IPS-NIHi11 (cell line): ENCODE measurements at regions not wholly inside any gene's neighbourhood (a gene's known extent, or its start where the extent isn't known, plus 50 kb on each side); places are given as distances from the start of the nearest gene placed in this dataset.

ENCODE experiments used
- DNase-seq: peaks from one replicate; pipeline ENCODE4 v3.0.0; 2012; ENCODE audit warnings: mixed read lengths, low spot score

DNA sequence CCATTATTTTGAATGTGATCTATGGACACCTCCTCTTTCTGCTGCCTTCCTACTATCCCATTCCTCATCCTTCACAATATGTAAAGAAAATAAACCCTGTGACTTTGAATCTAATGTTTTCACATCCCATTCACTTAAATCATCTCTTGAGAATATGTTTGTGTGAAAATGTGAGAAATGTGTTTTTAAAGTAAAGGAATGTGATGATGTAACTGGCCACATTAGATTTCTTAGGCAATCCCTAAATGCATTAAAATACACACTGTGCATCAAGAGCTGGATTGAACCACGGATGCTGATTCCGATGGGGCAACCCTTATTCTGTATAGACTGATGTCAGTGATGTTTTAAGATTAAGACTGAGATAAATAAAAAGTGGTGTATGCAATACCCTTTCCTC lies 558.9 kb upstream of the TENM3 start:
- DNase-seq, result no peak

DNA sequence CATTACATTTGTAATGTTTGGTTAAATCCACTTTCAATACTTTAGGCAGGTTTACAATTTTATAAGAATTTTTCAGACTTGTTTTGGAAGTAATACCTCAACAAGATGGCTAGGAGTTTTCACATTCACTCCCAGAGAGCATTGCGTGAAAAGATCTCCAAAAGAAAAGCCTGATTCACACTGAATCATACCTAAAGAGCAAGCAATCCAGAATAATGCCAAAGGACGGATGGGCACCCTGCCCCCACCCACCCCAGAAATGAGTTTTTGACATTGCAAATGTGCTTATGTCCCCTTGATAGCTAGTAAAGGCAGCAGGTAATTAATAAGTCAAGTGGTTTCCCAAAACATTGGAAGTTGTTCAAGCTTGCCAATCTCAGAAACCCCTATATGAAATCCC lies 557.7 kb upstream of the TENM3 start:
- no peak for DNase-seq

DNA sequence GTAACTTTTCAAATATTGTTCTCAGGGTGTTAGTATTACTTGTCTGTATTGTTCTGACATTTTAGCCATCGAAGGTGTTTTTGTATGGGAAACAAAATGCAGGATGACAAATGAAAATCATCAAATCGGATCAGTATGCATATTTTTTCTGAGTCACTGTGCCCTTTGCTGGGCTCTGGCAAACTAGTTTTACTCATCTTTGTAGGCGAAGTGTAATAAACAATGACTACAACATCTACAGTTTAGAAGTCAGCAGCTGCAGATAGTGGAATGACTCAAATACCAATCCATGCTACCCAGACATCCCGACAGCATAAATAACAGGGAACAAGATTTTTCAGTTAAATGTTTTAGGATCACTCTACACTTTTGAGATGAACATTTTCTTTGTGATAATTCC lies 557.3 kb upstream of the TENM3 start:
- no peak for DNase-seq

DNA sequence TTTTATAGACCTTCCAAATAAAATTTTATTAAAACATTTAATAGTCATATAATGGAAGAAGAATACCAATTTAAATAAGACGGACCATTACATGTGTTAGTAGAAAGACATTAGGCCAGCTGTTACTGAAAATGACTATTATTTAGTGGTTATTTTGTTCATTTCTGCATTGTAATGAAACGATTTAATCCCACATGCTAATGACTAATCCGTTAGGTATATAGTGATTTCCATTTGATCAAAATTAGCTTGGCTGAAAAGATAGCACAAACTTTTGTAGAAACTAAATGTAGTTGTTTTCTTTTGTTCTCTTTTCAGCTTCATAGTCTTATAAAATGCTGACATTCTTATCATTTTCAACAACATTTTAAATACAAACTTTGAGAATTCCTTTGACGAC lies 556.1 kb upstream of the TENM3 start:
- no peak for DNase-seq

DNA sequence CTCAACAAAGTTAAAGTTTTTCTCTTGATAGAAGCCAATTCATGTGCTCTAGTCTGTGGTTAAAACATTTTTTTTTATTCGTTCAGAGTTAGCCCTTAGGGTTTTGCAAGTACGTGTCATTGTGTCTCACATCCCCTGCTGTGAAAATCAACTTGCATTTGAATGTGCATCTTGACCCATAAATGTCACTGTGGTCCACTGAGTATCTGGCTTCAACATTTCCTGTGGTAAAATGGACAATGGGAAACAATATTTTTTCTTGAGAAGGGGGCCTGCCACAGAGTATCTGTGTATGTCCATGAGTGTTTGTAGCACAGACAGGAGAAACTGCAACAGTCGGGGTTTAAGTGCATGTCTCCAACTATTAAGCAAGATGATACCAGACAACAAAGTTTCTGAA lies 554.8 kb upstream of the TENM3 start:
- DNase-seq, result no peak

DNA sequence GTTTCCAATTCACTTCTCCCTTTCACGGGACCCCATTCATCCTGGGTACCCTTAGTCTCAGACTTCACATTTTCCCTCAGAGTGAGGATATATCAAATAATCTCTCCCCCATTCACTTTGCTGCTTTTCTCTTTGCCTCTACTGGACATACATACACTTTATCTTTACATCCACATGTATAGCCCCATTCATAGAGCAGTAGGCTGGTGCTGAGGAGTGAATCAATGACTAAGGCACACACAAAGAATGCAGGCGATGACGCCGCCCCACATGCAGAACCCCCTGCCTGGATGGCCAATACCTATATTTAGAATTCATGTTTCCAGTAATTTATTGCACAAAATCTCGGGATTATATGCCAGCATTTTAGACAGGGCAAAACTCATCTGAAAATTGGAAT lies 554.3 kb upstream of the TENM3 start:
- DNase-seq, result no peak

DNA sequence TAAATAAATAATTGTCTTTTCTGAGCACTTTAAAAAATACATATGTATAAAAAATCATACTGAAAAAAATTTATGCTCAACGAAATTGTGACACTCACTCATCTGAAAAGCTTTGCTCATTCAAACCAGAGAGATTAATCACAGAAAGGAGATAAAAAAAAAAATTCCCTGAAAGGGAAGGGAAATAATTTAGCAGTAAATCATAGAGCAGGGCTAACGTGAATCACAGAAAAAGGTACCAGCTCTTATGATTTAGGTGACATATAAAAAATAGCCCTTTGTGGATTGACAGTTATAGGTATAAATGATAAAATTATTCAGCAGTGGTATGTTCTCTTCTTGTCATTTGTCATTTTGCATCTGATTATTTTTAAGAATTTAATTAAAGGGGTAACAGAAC lies 552.7 kb upstream of the TENM3 start:
- no peak for DNase-seq

DNA sequence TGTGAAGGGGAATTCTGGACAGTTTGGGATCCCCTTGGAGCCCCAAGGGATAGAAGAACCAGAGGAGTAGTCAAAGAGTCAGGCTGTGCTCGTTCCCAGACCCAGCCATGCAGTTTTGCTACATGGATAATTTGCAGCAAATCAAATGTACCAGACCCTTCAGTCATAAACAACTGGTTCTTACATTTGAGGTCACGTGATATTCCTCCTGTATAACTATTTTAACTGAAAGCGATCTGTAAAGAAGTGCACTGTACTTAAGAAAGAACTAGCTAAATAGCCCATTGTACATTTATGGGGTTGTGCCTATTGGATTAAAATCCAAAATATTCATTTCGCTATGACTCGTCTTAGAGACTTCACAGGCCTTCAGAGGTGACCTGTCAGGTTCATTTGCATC lies 550.2 kb upstream of the TENM3 start:
- DNase-seq, result no peak

DNA sequence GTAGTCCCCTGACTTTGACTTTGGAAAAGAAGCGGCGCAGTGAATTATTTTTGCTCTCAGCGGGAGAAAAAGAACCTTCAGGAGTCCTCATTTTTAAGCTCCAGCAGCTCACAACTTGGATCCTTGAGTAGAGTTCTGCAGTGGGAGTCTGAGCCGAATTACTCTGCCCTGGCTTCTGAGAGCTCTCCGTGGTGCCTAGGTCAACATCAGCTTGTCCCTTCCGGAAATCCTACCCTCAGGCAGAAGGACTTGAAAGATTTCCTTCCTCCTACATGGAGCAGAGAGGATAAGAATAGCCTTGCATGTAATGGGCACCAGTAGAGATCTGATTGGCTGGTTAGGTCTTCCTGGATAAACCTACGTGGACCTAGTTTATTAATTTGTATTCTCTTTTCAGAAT lies 549.7 kb upstream of the TENM3 start:
- no peak for DNase-seq

DNA sequence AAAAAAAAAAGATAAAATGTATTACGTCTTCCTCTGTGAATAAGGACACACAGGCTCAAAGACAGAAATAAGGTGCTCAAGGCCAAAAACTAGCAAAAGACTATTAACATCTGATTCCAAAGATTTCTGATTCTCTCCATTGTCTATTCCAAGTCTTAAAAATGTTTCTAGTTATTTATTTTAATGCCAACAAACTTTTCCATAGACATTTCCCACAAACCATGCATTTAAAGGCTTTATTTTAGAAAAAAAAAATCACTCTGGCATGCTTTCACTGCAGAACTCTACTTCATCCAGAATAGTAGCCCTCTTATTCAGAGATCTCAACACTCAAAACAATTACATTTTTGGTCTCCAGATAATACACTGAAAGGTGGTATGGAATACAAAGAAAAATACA lies 545.0 kb upstream of the TENM3 start:
- no peak for DNase-seq

DNA sequence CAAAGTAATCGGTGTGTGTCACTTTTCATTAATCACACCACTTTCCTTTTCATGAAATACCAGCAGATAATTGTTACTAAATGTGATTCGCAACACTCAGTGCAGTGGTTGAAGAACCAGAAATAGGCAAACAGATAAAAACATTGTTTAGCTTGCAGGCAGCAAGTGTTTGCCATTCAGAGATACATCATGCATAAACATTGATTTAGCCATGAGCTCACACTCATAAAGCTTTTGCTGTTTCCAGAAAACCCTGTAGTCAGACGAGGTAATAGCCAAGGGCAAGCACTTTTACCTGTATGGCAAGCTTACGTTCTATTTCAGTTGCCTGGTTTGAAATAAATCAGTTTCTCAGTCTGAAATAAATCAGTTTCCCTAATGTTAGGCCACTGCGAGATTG lies 542.0 kb upstream of the TENM3 start:
- no peak for DNase-seq

DNA sequence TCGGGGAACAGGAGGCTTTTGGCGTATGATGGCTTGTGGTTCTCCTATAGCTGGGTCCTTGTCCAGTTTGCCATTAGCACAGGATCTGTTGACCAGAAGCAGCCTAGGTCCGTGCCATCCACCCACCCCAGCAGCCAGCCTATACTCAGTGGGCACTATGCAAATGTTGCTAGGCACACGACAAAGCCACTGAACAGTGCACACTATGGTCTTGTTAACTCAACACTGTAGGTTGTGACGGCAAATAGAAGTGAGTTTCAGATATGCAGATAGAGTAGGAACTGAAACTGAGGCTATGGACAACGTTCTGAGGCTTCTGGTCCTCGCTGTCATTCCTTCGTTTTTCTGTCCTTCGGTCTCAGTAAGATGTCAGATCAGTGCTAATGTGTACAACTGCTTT lies 541.3 kb upstream of the TENM3 start:
- DNase-seq, result no peak

DNA sequence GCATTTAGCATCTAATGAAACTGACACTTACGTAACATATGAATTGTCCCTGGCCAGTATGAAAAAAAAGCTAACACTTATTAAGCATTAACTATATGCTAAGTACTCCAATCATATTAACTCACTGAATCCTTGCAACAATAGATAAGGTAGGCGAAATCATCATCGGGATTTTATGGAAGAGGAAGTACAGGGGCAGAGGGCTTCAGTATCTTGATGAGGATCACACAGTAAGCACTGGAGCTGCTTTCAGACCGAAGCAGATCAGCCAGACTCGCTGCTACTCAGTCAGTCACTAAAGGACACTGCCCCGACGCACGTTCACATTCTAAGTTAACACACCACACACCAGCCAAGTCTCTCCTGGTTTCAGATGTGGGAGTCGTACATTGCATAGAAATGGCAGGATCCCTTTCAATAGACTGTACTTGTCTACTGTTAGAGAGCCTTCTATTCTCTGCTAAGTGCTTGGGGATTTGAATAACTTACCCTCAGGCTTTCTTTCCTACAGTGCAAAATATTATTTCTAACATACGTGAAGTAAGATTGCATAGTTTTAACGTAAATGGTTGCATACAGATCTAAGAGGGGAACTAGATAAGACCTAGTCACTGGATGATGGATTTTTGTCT lies 540.2 kb upstream of the TENM3 start:
- DNase-seq, result no peak

DNA sequence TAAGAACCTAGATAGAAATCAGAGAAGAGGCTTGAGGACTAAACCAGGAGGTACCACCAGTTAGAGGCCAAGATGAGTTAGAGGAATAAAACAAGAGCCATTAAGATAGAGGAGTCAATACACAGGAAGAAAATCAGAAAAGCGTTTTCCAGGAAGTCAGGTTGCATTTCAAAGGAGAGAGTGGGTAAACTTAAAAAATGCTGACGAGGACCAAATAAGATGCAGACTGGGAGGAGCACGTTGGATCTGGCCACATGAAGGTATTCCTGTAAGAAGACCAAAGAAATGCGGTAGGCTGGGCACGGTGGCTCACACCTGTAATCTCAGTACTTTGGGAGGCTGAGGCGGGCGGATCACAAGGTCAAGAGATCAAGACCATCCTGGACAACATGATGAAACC lies 533.1 kb upstream of the TENM3 start:
- no peak for DNase-seq

DNA sequence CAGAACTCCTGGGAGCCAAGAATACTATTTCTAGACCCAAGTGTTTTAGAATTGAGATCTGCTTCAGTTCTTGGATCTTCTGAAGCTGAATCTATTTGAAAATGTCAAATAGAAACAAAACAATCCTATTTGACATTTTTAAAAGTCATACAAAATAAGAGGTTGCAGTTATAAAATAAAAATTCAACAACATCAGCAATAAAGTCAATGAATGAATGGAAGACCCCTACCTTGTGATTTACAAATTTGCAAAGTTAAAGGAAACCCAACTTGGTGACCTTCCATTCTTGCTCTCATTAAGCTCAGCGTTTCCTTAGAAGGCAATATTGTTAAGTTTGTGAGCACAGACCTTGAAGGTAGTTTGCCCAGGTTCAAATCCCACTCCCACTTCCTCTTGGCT lies 531.8 kb upstream of the TENM3 start:
- no peak for DNase-seq

DNA sequence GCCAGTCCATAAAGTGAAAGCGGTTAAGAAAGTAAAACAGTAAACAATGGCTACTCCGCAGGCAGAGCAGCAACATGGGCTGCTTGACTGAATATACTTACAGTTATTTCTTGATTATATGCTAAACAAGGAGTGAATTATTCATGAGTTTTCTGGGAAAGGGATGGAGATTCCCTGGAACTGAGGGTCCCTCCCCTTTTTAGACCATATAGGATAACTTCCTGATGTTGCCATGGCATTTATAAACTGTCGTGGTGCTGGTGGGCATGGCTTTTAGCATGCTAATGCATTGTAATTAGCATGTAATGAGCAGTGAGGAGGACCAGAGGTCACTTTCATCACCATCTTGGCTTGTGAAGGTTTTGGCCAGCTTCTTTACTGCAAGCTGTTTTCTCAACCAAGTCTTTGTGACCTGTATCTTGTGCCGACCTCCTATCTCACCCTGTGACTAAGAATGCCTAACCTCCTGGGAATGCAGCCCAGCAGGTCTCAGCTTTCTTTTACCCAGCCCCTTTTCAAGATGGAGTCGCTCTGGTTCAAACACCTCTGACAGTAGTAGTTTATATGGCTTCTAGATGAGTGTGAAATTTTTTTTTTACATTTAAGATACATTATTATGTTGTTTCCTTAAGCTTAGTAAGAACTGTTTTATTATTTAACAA lies 514.8 kb upstream of the TENM3 start:
- DNase-seq, result no peak

DNA sequence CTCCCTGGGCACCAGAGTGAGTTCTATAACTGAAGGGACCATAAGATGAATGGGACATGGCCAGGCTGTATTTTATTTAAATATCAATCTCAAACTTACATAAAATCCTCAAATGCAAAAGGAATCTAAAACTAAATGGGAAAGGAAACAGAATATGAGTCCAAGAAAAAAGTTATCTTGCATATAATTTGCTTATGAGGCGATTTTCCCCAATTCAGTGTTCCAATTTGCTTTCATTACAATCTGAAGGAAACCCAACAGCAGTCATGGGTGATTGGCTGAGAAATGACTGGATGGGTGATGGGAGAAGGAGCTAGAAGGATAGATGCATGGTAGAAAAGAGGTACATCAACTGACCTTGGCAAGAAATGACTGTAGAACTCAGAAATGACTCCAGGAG lies 511.3 kb upstream of the TENM3 start:
- DNase-seq, result no peak

DNA sequence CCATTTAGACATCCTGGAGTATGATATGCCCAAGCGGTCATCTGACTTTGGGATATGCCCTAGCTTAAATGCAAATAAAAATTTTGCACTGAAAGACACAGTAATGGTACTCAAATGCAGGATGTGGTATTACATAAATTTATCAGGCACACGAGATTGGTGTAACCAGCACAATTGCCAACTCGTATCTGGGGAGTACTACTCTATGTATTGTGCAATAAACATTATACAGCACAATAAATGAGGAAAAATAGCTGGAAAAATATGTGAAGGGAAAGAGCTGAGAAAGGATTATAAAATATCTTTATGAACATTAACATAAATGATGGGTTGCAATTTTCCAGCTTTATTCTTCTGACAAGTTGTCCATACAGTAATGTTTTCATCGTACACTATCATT lies 505.5 kb upstream of the TENM3 start:
- DNase-seq, result no peak

DNA sequence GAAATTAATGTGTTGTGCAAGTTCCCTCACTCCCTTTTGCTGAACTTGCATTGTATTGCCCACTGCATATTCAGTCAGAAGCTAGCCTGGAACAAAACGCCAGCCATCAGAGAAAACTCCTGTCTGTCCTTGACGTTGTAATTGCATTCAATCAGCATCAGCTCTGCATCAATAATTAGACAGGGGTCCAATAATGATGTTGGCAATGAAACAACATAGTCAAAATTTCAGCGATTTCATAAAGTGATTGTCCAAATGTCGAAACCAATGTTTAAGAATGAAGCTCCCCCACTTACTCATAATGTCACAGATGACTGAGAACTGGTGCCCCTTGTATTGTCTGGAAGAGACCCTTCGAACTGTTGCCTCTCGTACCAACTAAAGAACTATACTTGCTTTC lies 504.2 kb upstream of the TENM3 start:
- DNase-seq, result no peak

DNA sequence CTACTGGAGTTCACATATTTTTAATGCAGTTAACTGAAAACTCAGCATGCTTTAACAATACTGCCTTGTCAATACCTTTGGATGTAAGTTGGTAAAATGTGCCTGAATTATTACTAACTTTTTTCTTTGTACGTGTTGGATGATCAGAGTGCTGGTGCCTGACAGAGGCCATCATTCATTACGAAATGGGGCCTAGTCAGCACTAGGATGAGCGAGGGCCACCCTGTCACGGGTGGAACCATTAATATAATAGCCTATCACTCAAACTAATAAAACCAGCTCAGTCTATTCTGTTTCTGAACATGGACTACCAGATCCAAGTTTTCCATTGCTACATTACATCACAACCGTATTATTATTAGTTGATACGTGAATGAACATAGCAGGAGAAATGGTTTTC lies 501.7 kb upstream of the TENM3 start:
- DNase-seq, result no peak

DNA sequence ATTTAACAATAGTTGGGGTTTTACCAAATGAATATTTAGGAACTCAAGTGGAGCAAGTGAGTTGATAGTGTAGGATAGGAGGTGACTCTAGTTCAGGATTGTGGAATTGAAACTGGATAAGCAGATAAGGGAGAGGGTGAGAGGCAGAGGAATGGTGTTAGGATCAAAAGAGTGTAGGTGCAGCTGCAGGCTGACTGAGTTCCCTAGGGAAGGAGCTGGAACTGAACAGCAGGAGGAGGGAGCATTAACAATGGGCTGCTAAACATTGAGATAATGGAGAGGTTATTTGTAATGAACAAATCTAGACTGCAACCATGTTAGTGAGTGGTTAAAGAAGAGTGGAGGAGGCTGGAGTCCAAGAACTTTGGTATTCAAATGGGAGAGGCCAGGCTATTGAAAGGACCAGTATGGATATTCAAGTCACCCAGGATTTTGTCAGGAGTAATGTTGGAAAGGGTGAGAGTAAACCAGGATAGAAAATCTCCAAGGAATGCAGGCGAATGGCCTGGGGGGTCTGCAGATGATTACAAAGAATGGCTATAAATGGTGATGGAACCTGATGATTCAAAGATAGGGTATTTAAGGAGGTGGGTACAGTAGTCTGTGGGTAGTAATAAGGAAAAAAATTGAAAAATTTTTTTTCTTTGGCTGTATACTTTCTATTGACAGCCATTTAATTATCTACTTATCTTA lies 497.1 kb upstream of the TENM3 start:
- DNase-seq, result no peak

DNA sequence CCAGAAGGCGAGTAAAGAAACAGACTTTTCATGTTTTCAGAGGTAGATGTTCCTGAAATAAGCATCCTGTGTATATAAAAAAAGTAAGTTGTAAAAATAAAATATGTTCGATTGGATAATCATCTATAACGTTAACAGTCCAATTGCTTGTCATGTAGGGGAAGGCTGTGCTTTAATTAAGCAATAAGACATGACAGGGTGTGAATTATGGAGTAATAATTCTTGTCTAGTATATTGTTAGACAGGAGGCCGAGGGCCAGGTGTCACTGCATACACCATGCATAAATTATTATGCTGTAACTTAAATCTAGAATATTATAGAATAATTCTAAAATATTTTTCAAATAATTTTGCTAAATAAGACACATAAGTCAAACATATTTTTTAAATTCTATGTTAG lies 494.6 kb upstream of the TENM3 start:
- no peak for DNase-seq

DNA sequence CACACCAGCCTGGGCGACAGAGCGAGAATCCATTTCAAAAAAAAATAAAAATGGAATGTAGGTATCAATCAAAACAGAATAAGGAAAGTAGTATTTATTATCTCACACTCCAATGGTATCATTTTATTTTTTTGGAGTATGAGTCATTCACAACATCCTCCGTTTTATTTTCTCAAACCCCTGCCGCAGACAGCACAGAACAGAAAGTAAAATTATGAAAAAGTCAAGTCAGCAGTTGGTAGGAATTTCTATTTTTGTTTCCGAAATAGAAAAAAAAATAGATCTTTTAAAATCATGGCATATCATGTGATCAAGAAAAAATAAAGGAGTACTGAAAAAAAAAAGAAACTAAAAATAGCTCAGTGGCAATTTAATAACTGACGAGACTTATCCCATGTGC lies 490.7 kb upstream of the TENM3 start:
- no peak for DNase-seq

DNA sequence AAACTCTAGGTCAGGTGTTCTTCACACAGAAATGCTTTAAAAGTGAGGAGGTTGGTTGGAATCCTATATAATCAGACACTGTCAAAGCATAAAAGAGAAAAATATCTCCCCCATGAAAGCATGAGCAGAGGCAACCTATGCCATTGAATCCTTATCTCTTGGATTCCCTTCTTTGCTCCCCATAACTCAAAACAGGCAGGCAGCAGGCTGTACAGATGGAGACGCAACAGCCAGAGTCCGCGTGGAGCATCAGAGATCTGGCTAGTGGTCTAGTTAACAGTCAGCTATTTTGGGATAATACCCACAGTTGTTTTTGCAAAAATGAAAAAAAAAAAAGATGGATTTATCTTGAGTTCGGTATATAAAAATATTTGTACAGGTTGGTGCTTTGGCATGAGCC lies 490.0 kb upstream of the TENM3 start:
- no peak for DNase-seq
